IMR-90 (cell line): ENCODE measurements at regions not wholly inside any gene's neighbourhood (a gene's known extent, or its start where the extent isn't known, plus 50 kb on each side); places are given as distances from the start of the nearest gene placed in this dataset.

ENCODE experiments used
- ATAC-seq: fragments of 200-7000 bp; cut with Tn5 transposase; 2 replicates; pipeline ENCODE4 v1.9.1; 2020; ENCODE audit warnings: low read depth, mild to moderate bottlenecking, moderate library complexity
- BruUV-seq: library from RNA; stranded (reverse); fragments of 400-500 nt; replicated peaks from 2 replicates; lab custom pipeline; 2021; lab: Mats Ljungman, UMichigan
- CTCF ChIA-PET: fragments of 300-600 bp; formaldehyde crosslinking; extraction: SDS; loops from one replicate; lab custom pipeline; 2021; ENCODE audit warnings: antibody characterized with exemption; lab: Yijun Ruan, JAX
- POLR2A ChIA-PET: fragments of 300-600 bp; sonication (Branson Sonifier 250); formaldehyde crosslinking; loops from one replicate; lab custom pipeline; 2022; ENCODE audit warnings: antibody characterized with exemption; ENCODE audit not compliant: unreplicated experiment; lab: Charles Lee
- DNase-seq: peaks from one replicate; pipeline ENCODE4 v3.0.0; 2013
- H2AFZ ChIP-seq: replicated peaks from 2 replicates; pipeline ENCODE3; 2013; ENCODE audit warnings: low read length, mild to moderate bottlenecking; ENCODE audit not compliant: poor library complexity
- H2AK5ac ChIP-seq: 2 replicates; pipeline ENCODE4 v1.6.1; 2013; ENCODE audit warnings: low read depth, low read length, inconsistent platforms
- H2AK9ac ChIP-seq: replicated peaks from 2 replicates; pipeline ENCODE3; 2013; ENCODE audit warnings: mild to moderate bottlenecking, low read depth, low read length, moderate library complexity; ENCODE audit not compliant: poor library complexity
- H2BK120ac ChIP-seq: 2 replicates; pipeline ENCODE4 v1.6.1; 2013; ENCODE audit warnings: low read depth, low read length, inconsistent platforms
- H2BK15ac ChIP-seq: 3 replicates; pipeline ENCODE4 v1.6.1; 2013; ENCODE audit warnings: low read depth, low read length, inconsistent platforms
- H2BK20ac ChIP-seq: 2 replicates; pipeline ENCODE4 v1.6.1; 2013; ENCODE audit warnings: low read depth, mild to moderate bottlenecking, inconsistent platforms, low read length, moderate library complexity
- H2BK5ac ChIP-seq: 2 replicates; pipeline ENCODE4 v1.6.1; 2013; ENCODE audit warnings: mild to moderate bottlenecking, low read depth, low read length, inconsistent platforms; ENCODE audit not compliant: poor library complexity, severe bottlenecking
- H3K14ac ChIP-seq: replicated peaks from 2 replicates; pipeline ENCODE4 v1.6.1; 2013; ENCODE audit warnings: low read depth, low read length, inconsistent platforms
- H3K18ac ChIP-seq: 2 replicates; pipeline ENCODE4 v1.6.1; 2013; ENCODE audit warnings: low read depth, low read length, control low read depth
- H3K23ac ChIP-seq: 2 replicates; pipeline ENCODE4 v1.6.1; 2013; ENCODE audit warnings: low read depth, low read length, inconsistent platforms
- H3K27ac ChIP-seq: 2 replicates; pipeline ENCODE4 v1.5.1; 2013; ENCODE audit warnings: mild to moderate bottlenecking, control low read depth, low read length; ENCODE audit not compliant: insufficient read depth
- H3K27me3 ChIP-seq: 2 replicates; pipeline ENCODE4 v1.6.1; 2013; ENCODE audit warnings: low read length; ENCODE audit not compliant: control insufficient read depth, insufficient read depth
- H3K36me3 ChIP-seq: 2 replicates; pipeline ENCODE4 v1.6.1; 2013; ENCODE audit warnings: low read length, mixed read lengths; ENCODE audit not compliant: control insufficient read depth, insufficient read depth
- H3K4ac ChIP-seq: 2 replicates; pipeline ENCODE4 v1.6.1; 2013; ENCODE audit warnings: low read depth, low read length, inconsistent platforms
- H3K4me1 ChIP-seq: 2 replicates; pipeline ENCODE4 v1.6.1; 2013; ENCODE audit warnings: low read length, mixed read lengths; ENCODE audit not compliant: control insufficient read depth, insufficient read depth
- H3K4me2 ChIP-seq: 2 replicates; pipeline ENCODE4 v1.6.1; 2013; ENCODE audit warnings: low read depth, mild to moderate bottlenecking, control low read depth, low read length, moderate library complexity
- H3K4me3 ChIP-seq: 2 replicates; pipeline ENCODE4 v1.5.1; 2013; ENCODE audit warnings: low read depth, mild to moderate bottlenecking, control low read depth, low read length, moderate library complexity; ENCODE audit not compliant: insufficient read depth
- H3K56ac ChIP-seq: 2 replicates; pipeline ENCODE4 v1.6.1; 2013; ENCODE audit warnings: low read length, inconsistent platforms; ENCODE audit not compliant: insufficient read depth; ENCODE audit errors: extremely low read depth
- H3K79me1 ChIP-seq, 2 experiments: 2 replicates each; pipeline ENCODE4 v1.6.1; 2013; ENCODE audit warnings: low read length in 2 of 2, inconsistent platforms in 1 of 2, low read depth in 1 of 2
- H3K9ac ChIP-seq: 2 replicates; pipeline ENCODE4 v1.6.1; 2013; ENCODE audit warnings: low read depth, low read length, control low read depth
- H3K9me1 ChIP-seq: 2 replicates; pipeline ENCODE4 v1.6.1; 2013; ENCODE audit warnings: low read length, inconsistent platforms; ENCODE audit not compliant: insufficient read depth
- H3K9me3 ChIP-seq: 2 replicates; pipeline ENCODE4 v1.6.1; 2013; ENCODE audit warnings: low read length; ENCODE audit not compliant: control insufficient read depth, insufficient read depth
- H4K20me1 ChIP-seq: 2 replicates; pipeline ENCODE4 v1.6.1; 2013; ENCODE audit warnings: low read length, inconsistent platforms; ENCODE audit not compliant: insufficient read depth
- H4K5ac ChIP-seq: 2 replicates; pipeline ENCODE4 v1.6.1; 2013; ENCODE audit warnings: mild to moderate bottlenecking, low read depth, low read length, control low read depth
- H4K8ac ChIP-seq, 2 experiments: 2 replicates each; pipeline ENCODE4 v1.6.1; 2013; ENCODE audit warnings: low read depth in 2 of 2, low read length in 2 of 2, control low read depth in 1 of 2, inconsistent platforms in 1 of 2
- H4K91ac ChIP-seq: 2 replicates; pipeline ENCODE4 v1.6.1; 2013; ENCODE audit warnings: low read depth, low read length, inconsistent platforms; ENCODE audit not compliant: insufficient read depth
- BHLHE40 ChIP-seq: fragments of 150-350 bp; IDR thresholded peaks from 2 replicates; pipeline ENCODE4 v1.6.1; 2016; ENCODE audit warnings: mild to moderate bottlenecking, low read depth, low read length
- CEBPB ChIP-seq: IDR thresholded peaks from 2 replicates; pipeline ENCODE4 v1.6.1; 2012; ENCODE audit warnings: low read depth, low read length, improper control_type of control experiment
- CHD1 ChIP-seq: IDR thresholded peaks from 2 replicates; pipeline ENCODE4 v1.6.1; 2012; ENCODE audit warnings: low read depth, low read length, improper control_type of control experiment
- CTCF ChIP-seq: conservative IDR thresholded peaks from 2 replicates; pipeline ENCODE4 v1.5.1; 2012; ENCODE audit warnings: mild to moderate bottlenecking, low read depth, low read length, improper control_type of control experiment
- ELK1 ChIP-seq: fragments of 150-350 bp; IDR thresholded peaks from 2 replicates; pipeline ENCODE4 v1.6.1; 2016; ENCODE audit warnings: low read depth, mild to moderate bottlenecking, low read length, moderate library complexity, borderline replicate concordance
- MAFK ChIP-seq: IDR thresholded peaks from 2 replicates; pipeline ENCODE4 v1.6.1; 2012; ENCODE audit warnings: low read depth, low read length, improper control_type of control experiment
- MAZ ChIP-seq: IDR thresholded peaks from 2 replicates; pipeline ENCODE4 v1.6.1; 2012; ENCODE audit warnings: low read depth, mild to moderate bottlenecking, low read length, improper control_type of control experiment, moderate library complexity, borderline replicate concordance
- MXI1 ChIP-seq: IDR thresholded peaks from 2 replicates; pipeline ENCODE4 v1.6.1; 2012; ENCODE audit warnings: low read depth, mild to moderate bottlenecking, low read length, moderate library complexity, borderline replicate concordance
- NFE2L2 ChIP-seq: fragments of 150-350 bp; IDR thresholded peaks from 2 replicates; pipeline ENCODE4 v1.6.1; 2016; ENCODE audit warnings: low read depth, mild to moderate bottlenecking, low read length
- POLR2A ChIP-seq: IDR thresholded peaks from 2 replicates; pipeline ENCODE4 v1.6.1; 2012; ENCODE audit warnings: mild to moderate bottlenecking, low read depth, low read length
- RAD21 ChIP-seq: IDR thresholded peaks from 2 replicates; pipeline ENCODE4 v1.6.1; 2012; ENCODE audit warnings: low read length, improper control_type of control experiment
- RCOR1 ChIP-seq: IDR thresholded peaks from 2 replicates; pipeline ENCODE4 v1.6.1; 2012; ENCODE audit warnings: mild to moderate bottlenecking, low read length, improper control_type of control experiment; ENCODE audit not compliant: insufficient replicate concordance
- RFX5 ChIP-seq: IDR thresholded peaks from 2 replicates; pipeline ENCODE4 v1.8.0; 2012; ENCODE audit warnings: low read depth, mild to moderate bottlenecking, low read length, moderate library complexity
- SMC3 ChIP-seq: fragments of 150-350 bp; IDR thresholded peaks from 2 replicates; pipeline ENCODE4 v1.6.1; 2016; ENCODE audit warnings: low read depth, mild to moderate bottlenecking, antibody characterized with exemption, low read length, moderate library complexity
- USF2 ChIP-seq: fragments of 150-350 bp; IDR thresholded peaks from 2 replicates; pipeline ENCODE4 v1.6.1; 2017; ENCODE audit warnings: mild to moderate bottlenecking, antibody characterized with exemption, low read length, low read depth
- WGBS, 2 experiments: methylation state at CpG; one replicate each; pipeline versions ENCODE4 v1.1.5 to v1.1.7; 2013; ENCODE audit warnings: missing lambda C conversion rate in 2 of 2; ENCODE audit not compliant: insufficient read length in 1 of 2; ENCODE audit errors: extremely low coverage in 2 of 2; 5-methylcytosine and 5-hydroxymethylcytosine counted together
- dilution Hi-C: fragments of 300-500 bp; cut with HindIII; formaldehyde crosslinking; loops from one replicate; pipeline ENCODE4 v1.14.3; 2018; ENCODE audit warnings: low sequenced_read_pairs; ENCODE audit not compliant: unreplicated experiment
- in situ Hi-C: fragments of 300-500 bp; cut with MboI; formaldehyde crosslinking; loops from 3 replicates; pipeline ENCODE4 v1.14.3; 2019; ENCODE audit warnings: low sequenced_read_pairs, inconsistent platforms, mixed read lengths
- intact Hi-C: fragments of 100-400 bp; cut with micrococcal nuclease; formaldehyde crosslinking; loops from 2 replicates; pipeline ENCODE4 v1.10.0; 2022

- Histone ChIP-seq H2BK20ac (no peak overlapping the region), H3K14ac (no peak overlapping the region), H4K5ac (no peak overlapping the region), H2BK120ac (no peak overlapping the region), H4K8ac (no peak overlapping the region), H3K4ac (no peak overlapping the region), H3K4me3 (no peak overlapping the region), H3K9me1 (no peaks in the 10 kb centered on the region), H2AFZ (no peak overlapping the region), H3K23ac (no peak overlapping the region), H3K9ac (no peak overlapping the region), H2BK15ac (no peak overlapping the region), H3K36me3 (no peaks in the 10 kb centered on the region), H2AK9ac (no peak overlapping the region), H3K79me1 (no peaks in the 10 kb centered on the region), H4K91ac (no peak overlapping the region), H2BK5ac (no peak overlapping the region), H3K18ac (no peak overlapping the region), H3K27me3 (no peaks in the 10 kb centered on the region), H3K9me3 (no peaks in the 10 kb centered on the region), H4K20me1 (no peaks in the 10 kb centered on the region), H2AK5ac (no peak overlapping the region), H3K56ac (no peak overlapping the region), H3K4me1 (no peaks in the 10 kb centered on the region), H3K27ac (no peak overlapping the region), H3K4me2 (no peak overlapping the region)
- no peak for ATAC-seq
- in situ Hi-C loops: no loop called here
- intact Hi-C loops: no loop called here
- POLR2A ChIA-PET: no interaction called here
- dilution Hi-C loops: no loop called here
- TF ChIP-seq RCOR1: no peak
- TF ChIP-seq USF2: no peak
- no peak for TF ChIP-seq POLR2A
- TF ChIP-seq MXI1: no peak
- no peak for TF ChIP-seq CEBPB
- TF ChIP-seq RAD21: no peak
- TF ChIP-seq RFX5: no peak
- no peak for TF ChIP-seq BHLHE40
- no peak for TF ChIP-seq NFE2L2
- no peak for TF ChIP-seq CTCF
- TF ChIP-seq MAZ: no peak
- TF ChIP-seq CHD1: no peak
- TF ChIP-seq ELK1: no peak
- TF ChIP-seq MAFK: no peak
- no peak for TF ChIP-seq SMC3
- CTCF ChIA-PET: no interaction called here
- no peak for DNase-seq
- WGBS, 2 experiments: no CpG with 5 or more reads among the region's 1 CpG
- BruUV-seq: no TSS peak
These were observed 417.1 kb downstream of the ANKRD50 start for GRCh38 chr4:124295413-124295812.
